ENCODE measurements at regions not wholly inside any gene's neighbourhood (a gene's known extent, or its start where the extent isn't known, plus 50 kb on each side); places are given as distances from the start of the nearest gene placed in this dataset.
"Not testable (repeated sequence)": the region's sequence is repeated elsewhere in the genome, so short reads cannot be mapped to it uniquely, and the experiment has no call there.

DNA sequence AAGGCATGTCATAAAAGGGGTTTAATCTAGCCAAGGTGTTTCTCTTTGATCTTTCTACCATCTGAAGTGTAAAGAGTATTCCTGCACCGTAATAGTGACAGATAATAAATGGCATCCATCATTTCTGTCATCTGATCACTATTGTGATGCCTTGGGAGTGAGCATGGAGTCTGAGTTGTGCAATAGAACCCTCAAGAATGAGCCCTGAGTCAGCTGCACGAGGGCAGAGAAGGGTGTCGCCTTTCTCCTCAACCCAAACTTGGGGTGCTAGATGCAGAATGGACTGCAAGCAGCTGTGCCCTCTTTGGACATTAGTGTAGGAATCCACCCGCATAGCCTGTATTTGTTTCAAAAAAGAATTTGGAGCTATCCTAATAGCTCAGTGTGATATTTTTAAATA is 115.2 kb downstream of the ZNF37A start:
- Histone ChIP-seq H3K4me3 (no peak overlapping the region), H3K27me3 (no peaks in the 10 kb centered on the region), H3K4me1 (no peaks in the 10 kb centered on the region), H3K36me3 (no peaks in the 10 kb centered on the region), H3K9me3 (peaks cover 0 to 8% (median 0%) of the 10 kb centered on the region in 3 donors), H3K27ac (no peak overlapping the region)
- 61 to 76% methylated on average over 3 to 4 of the region's 4 CpGs for whole genome bisulfite sequencing, 2 donors (ENCODE audit: low coverage in 1 of 2)
- no peak for TF ChIP-seq POLR2A (IDR thresholded peaks at IDR 0.05)
- TF ChIP-seq, protein P1, sequence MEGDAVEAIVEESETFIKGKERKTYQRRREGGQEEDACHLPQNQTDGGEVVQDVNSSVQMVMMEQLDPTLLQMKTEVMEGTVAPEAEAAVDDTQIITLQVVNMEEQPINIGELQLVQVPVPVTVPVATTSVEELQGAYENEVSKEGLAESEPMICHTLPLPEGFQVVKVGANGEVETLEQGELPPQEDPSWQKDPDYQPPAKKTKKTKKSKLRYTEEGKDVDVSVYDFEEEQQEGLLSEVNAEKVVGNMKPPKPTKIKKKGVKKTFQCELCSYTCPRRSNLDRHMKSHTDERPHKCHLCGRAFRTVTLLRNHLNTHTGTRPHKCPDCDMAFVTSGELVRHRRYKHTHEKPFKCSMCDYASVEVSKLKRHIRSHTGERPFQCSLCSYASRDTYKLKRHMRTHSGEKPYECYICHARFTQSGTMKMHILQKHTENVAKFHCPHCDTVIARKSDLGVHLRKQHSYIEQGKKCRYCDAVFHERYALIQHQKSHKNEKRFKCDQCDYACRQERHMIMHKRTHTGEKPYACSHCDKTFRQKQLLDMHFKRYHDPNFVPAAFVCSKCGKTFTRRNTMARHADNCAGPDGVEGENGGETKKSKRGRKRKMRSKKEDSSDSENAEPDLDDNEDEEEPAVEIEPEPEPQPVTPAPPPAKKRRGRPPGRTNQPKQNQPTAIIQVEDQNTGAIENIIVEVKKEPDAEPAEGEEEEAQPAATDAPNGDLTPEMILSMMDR (IDR thresholded peaks at IDR 0.05): no peak
- no peak for TF ChIP-seq POLR2AphosphoS5 (IDR thresholded peaks at IDR 0.05)
- no peak for TF ChIP-seq EP300 (IDR thresholded peaks at IDR 0.05)
- no peak for ATAC-seq

GRCh38 chr10:38209748-38210147 is 115.6 kb downstream of the ZNF37A start:
- not testable (repeated sequence) for H3K9me3 ChIP-seq, ATAC-seq, H3K36me3 ChIP-seq, H3K4me3 ChIP-seq, H3K4me1 ChIP-seq, H3K27me3 ChIP-seq, H3K27ac ChIP-seq

- WGBS, 2 donors (ENCODE audit: low coverage in 1 of 2): 77 to 88% methylated on average over 1 of the region's 1 CpG
- ATAC-seq: no peak
These were observed 118.3 kb downstream of the ZNF37A start for GRCh38 chr10:38212460-38212859.

DNA sequence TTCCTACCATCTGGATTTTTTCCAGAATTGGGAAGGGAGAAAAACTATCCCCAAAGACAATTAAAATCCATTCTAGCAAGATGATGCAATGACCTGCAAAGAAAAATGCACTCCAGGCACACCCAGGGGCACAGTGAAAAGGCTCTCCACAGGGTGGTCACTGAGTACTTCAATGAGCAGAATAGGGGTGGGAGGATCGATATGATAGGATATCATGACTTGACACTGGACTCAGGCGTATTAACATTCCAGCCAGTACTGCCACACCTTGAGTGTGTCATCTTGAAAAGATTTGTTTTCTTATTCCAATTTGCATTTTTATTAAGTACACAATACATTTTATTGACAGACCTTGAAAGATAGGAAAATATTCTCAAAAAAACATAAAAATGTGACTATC is 132.2 kb downstream of the ZNF37A start:
- H3K27me3 ChIP-seq: no peaks in the 10 kb centered on the region
- no peak overlapping the region for H3K27ac ChIP-seq
- 75 to 82% methylated on average over 2 of the region's 2 CpGs for WGBS, 2 donors (ENCODE audit: low coverage in 1 of 2)
- no peak overlapping the region for H3K4me3 ChIP-seq
- no peaks in the 10 kb centered on the region for H3K36me3 ChIP-seq
- no peaks in the 10 kb centered on the region for H3K4me1 ChIP-seq
- TF ChIP-seq POLR2AphosphoS5 (IDR thresholded peaks at IDR 0.05) (no peak), EP300 (IDR thresholded peaks at IDR 0.05) (no peak), POLR2A (IDR thresholded peaks at IDR 0.05) (no peak)
- TF ChIP-seq, protein P1 (IDR thresholded peaks at IDR 0.05): no peak
- peaks cover 0 to 19% (median 0%) of the 10 kb centered on the region in 3 donors for H3K9me3 ChIP-seq
- no peak for ATAC-seq

More at GRCh38 chr10:38212460-38212859, 118.3 kb downstream of the ZNF37A start:
- Histone ChIP-seq H3K4me3 (no peak overlapping the region), H3K4me1 (no peaks in the 10 kb centered on the region), H3K9me3 (peaks cover 0 to 13% (median 0%) of the 10 kb centered on the region in 3 donors), H3K36me3 (no peaks in the 10 kb centered on the region), H3K27me3 (no peaks in the 10 kb centered on the region), H3K27ac (no peak overlapping the region)
- no peak for TF ChIP-seq POLR2AphosphoS5 (IDR thresholded peaks at IDR 0.05)
- TF ChIP-seq POLR2A (IDR thresholded peaks at IDR 0.05): no peak
- TF ChIP-seq, protein P1 (IDR thresholded peaks at IDR 0.05): no peak
- no peak for TF ChIP-seq EP300 (IDR thresholded peaks at IDR 0.05)

DNA sequence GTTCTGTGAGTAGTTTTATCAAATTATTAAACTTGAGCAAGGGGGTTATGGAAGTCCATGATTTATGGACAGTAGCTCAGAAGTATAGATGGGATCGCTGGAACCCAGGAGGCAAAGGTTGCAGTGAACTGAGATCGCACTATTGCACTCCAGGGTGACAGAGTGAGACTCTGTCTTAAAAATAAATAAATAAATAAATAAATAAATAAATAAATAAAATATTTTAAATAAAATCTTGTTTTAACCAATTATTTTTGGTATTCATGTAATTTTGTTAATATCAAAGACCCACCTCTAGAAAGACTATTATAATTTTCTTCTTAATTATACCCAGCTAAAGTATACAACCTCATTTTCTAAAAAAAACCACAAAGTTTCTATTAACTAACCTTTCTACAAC is 134.3 kb downstream of the ZNF37A start:
- no peak overlapping the region for H3K4me3 ChIP-seq
- ATAC-seq: no peak
- TF ChIP-seq POLR2A (IDR thresholded peaks at IDR 0.05): no peak
- no peak for TF ChIP-seq POLR2AphosphoS5 (IDR thresholded peaks at IDR 0.05)
- TF ChIP-seq EP300 (IDR thresholded peaks at IDR 0.05): no peak
- TF ChIP-seq, protein P1 (IDR thresholded peaks at IDR 0.05): no peak
- no peaks in the 10 kb centered on the region for H3K27me3 ChIP-seq
- no peak overlapping the region for H3K27ac ChIP-seq
- no peaks in the 10 kb centered on the region for H3K4me1 ChIP-seq
- peaks cover 0 to 22% (median 0%) of the 10 kb centered on the region in 3 donors for H3K9me3 ChIP-seq
- 80 to 86% methylated on average over 2 of the region's 2 CpGs for WGBS, 2 donors (ENCODE audit: low coverage in 1 of 2)
- no peaks in the 10 kb centered on the region for H3K36me3 ChIP-seq

GRCh38 chr10:38238479-38238878 is 144.3 kb downstream of the ZNF37A start:
- H3K4me3 ChIP-seq, H3K27ac ChIP-seq, H3K4me1 ChIP-seq, H3K27me3 ChIP-seq, H3K36me3 ChIP-seq, ATAC-seq: not testable (repeated sequence)
- WGBS, 2 donors (ENCODE audit: low coverage in 1 of 2): 58 to 81% methylated on average over 2 of the region's 2 CpGs
- peaks cover 0 to 14% (median 0%) of the 10 kb centered on the region in 3 donors for H3K9me3 ChIP-seq

DNA sequence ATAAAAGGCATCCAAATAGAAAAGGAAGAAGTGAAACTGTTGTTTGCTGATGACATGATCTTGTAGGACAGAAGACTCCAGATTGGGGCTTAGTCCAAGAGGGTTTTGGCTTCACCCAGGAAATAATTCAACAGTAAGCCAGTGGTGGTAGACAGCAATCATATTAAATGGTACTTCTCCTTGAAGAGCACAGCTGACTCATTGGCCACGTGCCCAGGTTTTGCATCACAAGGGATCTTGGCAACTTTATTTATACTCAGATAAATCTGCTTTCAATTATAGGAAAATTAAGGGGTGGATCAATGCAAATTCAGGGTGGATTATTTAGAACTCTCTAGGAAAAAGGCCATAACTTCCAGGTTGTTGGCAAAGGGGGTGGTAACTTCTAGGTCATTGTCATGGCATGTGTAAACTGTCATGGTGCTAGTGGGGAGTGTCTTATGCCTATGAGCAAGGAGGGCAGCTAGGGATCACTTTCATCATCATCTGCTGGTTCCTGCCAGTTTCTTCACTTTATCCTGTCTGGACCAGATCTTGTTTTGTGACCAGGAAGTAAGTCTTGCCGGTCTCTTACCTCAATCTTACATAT is 148.0 kb downstream of the ZNF37A start:
- H3K27ac ChIP-seq, H3K27me3 ChIP-seq, ATAC-seq, H3K4me3 ChIP-seq, H3K36me3 ChIP-seq, H3K4me1 ChIP-seq: not testable (repeated sequence)
- peaks cover 0 to 14% (median 0%) of the 10 kb centered on the region in 3 donors for H3K9me3 ChIP-seq
- WGBS, 2 donors (ENCODE audit: low coverage in 1 of 2): 20 to 25% methylated on average over 2 of the region's 2 CpGs

DNA sequence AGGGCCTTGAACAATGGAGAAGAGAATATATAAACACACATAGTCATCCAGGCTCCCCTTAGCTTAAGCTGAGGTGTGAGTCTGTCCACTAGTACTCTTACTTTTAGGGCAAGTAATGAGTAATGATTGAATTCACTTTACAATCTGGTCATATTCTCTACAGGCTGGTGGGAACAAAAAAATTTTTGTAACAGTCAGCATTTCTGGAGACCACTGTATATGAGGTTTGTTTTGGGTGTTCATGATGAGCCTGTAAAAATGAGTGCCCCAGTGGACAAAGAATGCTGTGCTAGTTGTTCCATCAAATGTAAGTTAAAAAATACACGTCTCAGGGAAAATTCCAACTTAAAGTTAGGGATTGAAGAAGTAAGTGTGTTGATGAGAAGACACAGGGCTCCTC is 154.0 kb downstream of the ZNF37A start:
- 0 to 43% methylated on average over 1 of the region's 1 CpG for WGBS, 2 donors (ENCODE audit: low coverage in 1 of 2)
- H3K27ac ChIP-seq, H3K36me3 ChIP-seq, H3K9me3 ChIP-seq, H3K4me3 ChIP-seq, H3K4me1 ChIP-seq, ATAC-seq, H3K27me3 ChIP-seq: not testable (repeated sequence)

DNA sequence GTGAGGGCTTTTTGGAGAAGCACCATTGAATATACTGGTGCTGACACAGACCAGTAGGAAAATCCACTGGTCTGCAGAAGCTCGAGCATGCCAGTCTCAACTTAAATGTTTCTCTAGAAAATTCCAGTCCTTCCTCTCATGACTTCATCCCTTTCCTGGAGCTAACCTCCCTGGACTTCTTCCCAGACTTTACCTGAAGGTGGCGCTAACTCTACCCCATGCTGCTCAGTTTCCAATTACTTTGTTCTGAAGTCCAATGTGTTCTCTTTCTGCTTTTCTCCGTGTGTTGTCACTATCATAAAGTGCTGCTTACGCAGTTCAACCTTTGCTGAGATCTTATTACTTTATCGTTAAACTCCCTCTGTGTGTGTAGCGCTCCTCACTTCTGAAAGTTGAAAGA is 158.4 kb downstream of the ZNF37A start:
- H3K4me1 ChIP-seq: not testable (repeated sequence)
- WGBS, 2 donors (ENCODE audit: low coverage in 1 of 2): 30% methylated on average over 3 of the region's 6 CpGs; no CpG with 5 or more reads in 1 of the 2 donors

More for the DNA sequence above, 158.4 kb downstream of the ZNF37A start:
- not testable (repeated sequence) for ATAC-seq, H3K9me3 ChIP-seq, H3K27me3 ChIP-seq, H3K36me3 ChIP-seq, H3K4me3 ChIP-seq, H3K27ac ChIP-seq

All from gastroesophageal sphincter (tissue), 4 donors.